Astrocyte of the cerebellum (primary cell): ENCODE measurements at regions not wholly inside any gene's neighbourhood (a gene's known extent, or its start where the extent isn't known, plus 50 kb on each side); places are given as distances from the start of the nearest gene placed in this dataset.

Source experiments
- DNase-seq: peaks from one replicate; pipeline ENCODE4 v3.0.0-alpha.2; 2011; ENCODE audit warnings: low read depth
- H3K4me3 ChIP-seq: 2 replicates; pipeline ENCODE4 v1.5.1; 2011; ENCODE audit warnings: mild to moderate bottlenecking, low read depth, low read length, moderate library complexity
- CTCF ChIP-seq: IDR thresholded peaks from 2 replicates; pipeline ENCODE4 v1.5.1; 2012; ENCODE audit warnings: low read length, low read depth, moderate library complexity, mild to moderate bottlenecking; ENCODE audit errors: missing control alignments
- in situ Hi-C: cut with HindIII; loops from 2 replicates; pipeline ENCODE4 v1.10.0; 2017; ENCODE audit warnings: low sequenced_read_pairs

DNA sequence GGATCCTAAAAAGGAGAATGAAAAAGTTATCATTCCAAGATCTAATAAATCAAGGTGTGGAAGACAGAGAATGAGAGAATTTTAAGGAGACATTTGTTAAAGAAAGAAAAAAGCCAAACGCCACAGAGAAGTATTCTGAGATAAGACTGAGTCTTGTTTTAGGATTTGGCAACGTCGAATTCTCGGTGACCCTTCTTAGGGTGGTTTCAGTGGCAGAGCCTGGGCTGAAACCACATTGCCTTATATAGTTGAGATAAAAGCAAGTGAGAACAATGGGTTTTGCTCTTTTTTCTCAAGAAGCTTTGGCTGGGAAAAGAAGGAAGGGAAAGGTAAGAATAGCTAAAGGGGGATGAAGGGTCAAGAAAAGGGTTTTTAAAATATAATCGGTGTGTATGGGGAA lies 209.4 kb downstream of the VEGFC start:
- no peak for TF ChIP-seq CTCF
- no peak for DNase-seq
- H3K4me3 ChIP-seq: no peak overlapping the region
- in situ Hi-C loops: no loop called here

GRCh38 chr4:176584031-176584606 lies 208.6 kb downstream of the VEGFC start:
- no peak for TF ChIP-seq CTCF
- DNase-seq: no peak
- in situ Hi-C loops: no loop called here
- no peak overlapping the region for H3K4me3 ChIP-seq

GRCh38 chr4:176587920-176588319 lies 204.8 kb downstream of the VEGFC start:
- DNase-seq: no peak
- in situ Hi-C loops: no loop called here
- TF ChIP-seq CTCF: no peak
- H3K4me3 ChIP-seq: no peak overlapping the region

DNA sequence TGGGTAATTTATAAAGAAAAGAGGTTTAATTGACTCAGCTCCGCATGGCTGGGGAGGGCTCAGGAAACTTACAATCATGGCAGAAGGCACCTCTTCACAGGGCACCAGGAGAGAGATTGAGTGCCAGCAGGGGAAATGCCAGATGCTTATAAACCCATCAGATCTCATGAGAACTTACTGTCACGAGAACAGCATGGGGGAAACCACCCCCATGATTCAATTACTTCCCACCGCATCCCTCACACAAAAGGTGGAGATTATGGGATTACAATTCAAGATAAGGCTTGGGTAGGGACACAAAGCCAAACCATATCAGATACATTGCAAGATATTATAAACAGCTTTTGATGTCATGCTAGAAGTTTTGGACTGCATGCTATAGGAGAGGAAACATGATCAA lies 204.3 kb downstream of the VEGFC start:
- no peak overlapping the region for H3K4me3 ChIP-seq
- TF ChIP-seq CTCF: no peak
- in situ Hi-C loops: no loop called here
- DNase-seq: no peak

DNA sequence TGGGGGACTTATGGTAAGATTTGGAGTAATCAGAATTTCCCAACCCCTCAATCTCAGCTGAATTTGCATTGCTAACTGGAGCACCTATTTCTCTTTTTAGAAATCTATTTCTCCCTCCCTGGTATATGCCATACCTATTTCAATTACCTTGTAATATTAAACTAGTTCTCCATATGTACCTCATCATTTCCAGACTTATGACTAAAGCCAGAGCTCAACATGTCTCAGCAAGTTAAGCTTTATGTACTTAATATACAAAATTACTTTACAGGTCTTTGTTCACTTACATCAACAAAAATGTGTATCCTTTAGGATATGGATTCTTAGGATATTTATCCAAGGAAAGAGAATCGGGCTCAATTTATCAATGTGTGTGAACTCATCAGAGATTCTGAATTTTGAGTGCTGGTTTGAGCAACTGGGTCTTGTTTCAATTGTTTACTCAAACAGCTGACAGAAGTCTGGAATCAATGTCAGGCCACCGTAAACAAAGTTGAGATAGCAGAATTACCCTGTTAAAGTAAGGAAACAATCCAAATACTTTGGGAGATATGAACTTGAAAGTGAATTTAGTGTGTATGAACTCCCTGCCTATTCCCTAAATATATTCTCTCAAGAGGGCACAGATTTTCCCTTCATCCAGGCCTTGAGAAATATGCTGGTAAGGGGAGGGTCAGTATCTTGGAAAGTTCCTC lies 199.6 kb downstream of the VEGFC start:
- DNase-seq: no peak
- H3K4me3 ChIP-seq: no peak overlapping the region
- in situ Hi-C loops: no loop called here
- TF ChIP-seq CTCF: no peak

GRCh38 chr4:176593943-176594342 lies 198.8 kb downstream of the VEGFC start:
- no peak for TF ChIP-seq CTCF
- DNase-seq: no peak
- in situ Hi-C loops: no loop called here
- no peak overlapping the region for H3K4me3 ChIP-seq
